GM08714 (cell line): ENCODE measurements at regions not wholly inside any gene's neighbourhood (a gene's known extent, or its start where the extent isn't known, plus 50 kb on each side); places are given as distances from the start of the nearest gene placed in this dataset.
"Not testable (repeated sequence)": the region's sequence is repeated elsewhere in the genome, so short reads cannot be mapped to it uniquely, and the experiment has no call there.

ENCODE experiments used
- H3K4me3 ChIP-seq: fragments of 200-500 bp; sonication (Bioruptor generic); 2 replicates; pipeline ENCODE4 v1.5.1; 2014; ENCODE audit warnings: mild to moderate bottlenecking, low read length, inconsistent platforms

GRCh38 chr15:22134941-22135566 is 54.7 kb downstream of the OR4M2 start:
- not testable (repeated sequence) for H3K4me3 ChIP-seq

- H3K4me3 ChIP-seq = not testable (repeated sequence)
Observed at GRCh38 chr15:22137572-22137971, 57.2 kb downstream of the OR4M2 start.

DNA sequence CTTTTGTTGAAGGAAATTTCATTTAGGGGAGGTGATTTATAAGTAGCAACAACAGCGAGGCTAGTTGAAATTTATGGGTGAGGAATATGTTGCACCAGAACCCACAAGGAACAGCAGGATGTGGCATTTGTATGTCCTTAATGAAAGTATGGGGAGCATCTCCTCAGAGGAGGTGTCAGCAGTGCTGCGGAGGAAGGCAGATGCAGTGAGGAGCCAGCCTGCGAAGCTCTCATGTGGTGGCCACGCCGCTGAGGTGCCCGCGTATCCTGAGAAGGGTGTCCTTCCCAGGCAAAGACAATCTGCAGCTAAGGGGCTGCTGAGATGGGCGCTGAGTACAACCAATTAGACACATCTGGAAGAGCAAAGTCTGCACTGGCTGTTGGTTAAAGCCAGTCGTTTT is 60.8 kb downstream of the OR4M2 start:
- H3K4me3 ChIP-seq = not testable (repeated sequence)

- H3K4me3 ChIP-seq = not testable (repeated sequence)
Observed at GRCh38 chr15:22148109-22148508, 67.8 kb downstream of the OR4M2 start.

GRCh38 chr15:22158243-22158642 is 77.9 kb downstream of the OR4M2 start:
- H3K4me3 ChIP-seq = not testable (repeated sequence)

DNA sequence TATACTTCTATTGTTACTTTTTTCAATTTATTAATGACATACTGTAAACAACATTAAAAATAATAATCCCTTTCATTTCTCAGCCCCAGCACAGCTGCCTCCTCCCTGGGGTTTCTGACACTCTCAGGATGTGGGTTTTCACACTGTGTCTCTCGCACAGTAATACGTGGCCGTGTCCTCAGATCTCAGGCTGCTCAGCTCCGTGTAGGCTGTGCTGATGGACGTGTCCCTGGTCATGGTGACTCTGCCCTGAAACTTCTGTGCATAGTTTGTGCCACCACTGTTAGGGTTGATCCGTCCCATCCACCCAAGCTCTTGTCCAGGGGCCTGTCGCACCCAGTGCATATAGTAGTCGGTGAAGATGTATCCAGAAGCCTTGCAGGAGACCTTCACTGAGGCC is 80.0 kb downstream of the OR4M2 start:
- H3K4me3 ChIP-seq = not testable (repeated sequence)

- H3K4me3 ChIP-seq = not testable (repeated sequence)
Observed at GRCh38 chr15:22160741-22161140, 80.4 kb downstream of the OR4M2 start.

DNA sequence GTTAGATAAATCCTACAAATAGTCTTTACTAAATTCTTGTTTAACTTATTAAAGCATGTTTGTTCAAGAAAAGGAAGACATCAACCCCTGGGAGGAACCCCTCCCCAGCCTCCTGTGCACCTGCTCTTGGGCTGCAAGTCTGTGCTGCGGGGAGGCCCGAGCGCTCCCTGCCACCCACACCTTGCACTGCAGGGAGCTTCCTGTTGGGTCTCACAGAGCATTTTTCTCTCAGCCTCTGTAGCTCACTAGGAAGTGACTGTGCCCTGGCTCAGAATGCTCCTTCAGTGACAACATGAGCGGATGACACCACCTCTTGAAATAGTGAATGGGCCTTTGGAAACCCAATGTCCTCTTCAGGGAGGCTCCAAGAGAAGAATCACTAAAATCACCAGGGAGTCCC is 81.1 kb downstream of the OR4M2 start:
- not testable (repeated sequence) for H3K4me3 ChIP-seq

DNA sequence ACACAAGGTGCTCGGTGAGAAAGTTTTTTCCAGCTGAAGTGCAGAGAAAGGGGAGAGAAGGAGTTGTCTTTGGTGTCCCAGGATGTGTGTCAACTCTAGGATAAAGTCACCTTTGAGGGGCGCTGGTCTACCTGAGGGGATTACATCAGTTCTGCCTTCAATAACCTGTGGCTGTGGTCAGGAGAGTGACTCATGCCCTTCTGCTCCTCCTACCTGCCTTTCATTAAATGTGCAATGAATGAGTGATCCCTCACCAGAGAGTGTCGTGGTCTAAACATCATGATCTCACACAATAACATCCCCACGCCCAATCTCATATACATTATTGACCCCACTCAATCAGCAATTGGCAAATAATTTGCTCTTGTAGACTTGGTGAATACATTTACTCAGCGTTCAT is 83.4 kb downstream of the OR4M2 start:
- H3K4me3 ChIP-seq = not testable (repeated sequence)

GRCh38 chr15:22167521-22167920 is 87.2 kb downstream of the OR4M2 start:
- H3K4me3 ChIP-seq = not testable (repeated sequence)

GRCh38 chr15:22173029-22173998 is 93.0 kb downstream of the OR4M2 start:
- H3K4me3 ChIP-seq = not testable (repeated sequence)

DNA sequence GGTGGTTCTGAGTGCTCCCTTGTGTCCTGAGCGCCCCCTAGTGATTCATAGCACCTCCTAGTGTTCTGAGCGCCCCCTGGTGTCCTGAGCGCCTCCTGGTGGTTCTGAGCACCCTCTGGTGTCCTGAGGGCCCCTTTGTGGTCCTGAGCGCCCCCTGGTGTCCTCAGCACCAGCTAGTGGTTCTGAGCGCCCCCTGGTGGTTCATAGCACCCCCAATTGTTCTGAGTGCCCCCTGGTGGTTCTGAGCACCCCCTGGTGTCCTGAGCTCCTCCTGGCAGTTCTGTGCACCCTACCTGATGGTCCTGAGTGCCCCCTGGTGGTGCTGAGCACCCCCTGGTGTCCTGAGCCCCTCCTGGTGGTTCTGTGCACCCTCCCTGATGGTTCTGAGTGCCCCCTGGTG is 93.8 kb downstream of the OR4M2 start:
- not testable (repeated sequence) for H3K4me3 ChIP-seq

- H3K4me3 ChIP-seq = not testable (repeated sequence)
Observed at GRCh38 chr15:22177965-22178364, 97.6 kb downstream of the OR4M2 start.

DNA sequence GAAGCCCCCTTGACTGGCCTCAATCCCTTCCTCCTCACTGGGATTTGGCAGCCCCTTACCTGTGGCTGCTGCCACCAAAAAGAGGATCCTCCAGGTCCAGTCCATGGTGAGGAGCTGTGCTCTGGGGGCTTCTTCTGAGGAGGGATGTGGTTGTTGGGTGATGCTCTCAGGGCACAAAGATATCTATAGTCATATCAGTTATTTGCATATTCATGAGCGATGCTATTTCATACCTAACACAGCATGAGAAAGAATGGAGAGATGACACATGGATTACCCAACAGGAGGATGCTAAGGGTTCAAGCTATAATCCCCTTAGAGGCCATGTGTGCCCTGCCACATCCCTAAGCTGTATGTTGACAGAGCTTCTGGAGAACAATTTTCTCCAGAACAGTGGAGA is 98.1 kb downstream of the OR4M2 start:
- H3K4me3 ChIP-seq = not testable (repeated sequence)

GRCh38 chr15:22179043-22179442 is 98.7 kb downstream of the OR4M2 start:
- H3K4me3 ChIP-seq = not testable (repeated sequence)

DNA sequence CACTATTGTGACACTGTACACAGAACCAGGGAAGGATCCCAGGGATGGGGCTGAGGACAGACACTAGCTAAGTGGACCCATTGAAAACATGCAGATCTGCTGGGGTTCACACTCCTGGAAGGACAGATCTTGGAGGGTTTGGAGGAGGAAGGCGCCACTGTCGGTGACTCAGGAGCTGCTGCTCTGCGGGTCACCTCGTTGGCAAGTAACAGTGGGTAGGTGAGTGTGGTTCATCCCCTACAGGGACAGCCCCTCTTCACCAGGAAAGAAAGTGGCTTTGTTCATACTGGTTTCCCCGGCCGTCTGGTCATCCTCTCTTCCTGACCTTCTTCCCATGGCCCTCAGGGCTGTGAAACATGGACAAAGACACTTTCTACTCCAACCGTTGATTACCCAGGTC is 100.3 kb downstream of the OR4M2 start:
- H3K4me3 ChIP-seq = not testable (repeated sequence)

GRCh38 chr15:22184678-22185077 is 104.4 kb downstream of the OR4M2 start:
- H3K4me3 ChIP-seq = not testable (repeated sequence)

GRCh38 chr15:22186846-22187532 is 106.7 kb downstream of the OR4M2 start:
- not testable (repeated sequence) for H3K4me3 ChIP-seq

DNA sequence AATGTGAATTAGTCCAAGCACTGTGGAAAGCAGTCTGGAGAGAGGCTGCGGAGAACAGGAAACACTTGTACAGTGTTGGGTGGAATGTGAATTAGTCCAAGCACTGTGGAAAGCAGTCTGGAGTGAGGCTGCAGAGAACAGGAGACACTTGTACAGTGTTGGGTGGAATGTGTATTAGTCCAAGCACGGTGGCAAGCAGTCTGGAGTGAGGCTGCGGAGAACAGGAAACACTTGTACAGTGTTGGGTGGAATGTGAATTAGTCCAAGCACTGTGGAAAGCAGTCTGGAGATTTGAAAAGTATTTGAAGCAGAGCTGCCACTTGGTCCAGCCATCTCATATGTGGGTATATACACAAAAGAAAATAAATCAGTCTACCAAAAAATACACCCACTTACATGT is 111.5 kb downstream of the OR4M2 start:
- not testable (repeated sequence) for H3K4me3 ChIP-seq

GRCh38 chr15:22194739-22195617 is 114.7 kb downstream of the OR4M2 start:
- not testable (repeated sequence) for H3K4me3 ChIP-seq

GRCh38 chr15:22196423-22196822 is 116.1 kb downstream of the OR4M2 start:
- not testable (repeated sequence) for H3K4me3 ChIP-seq
